ENCODE measurements at regions not wholly inside any gene's neighbourhood (a gene's known extent, or its start where the extent isn't known, plus 50 kb on each side); places are given as distances from the start of the nearest gene placed in this dataset.

DNA sequence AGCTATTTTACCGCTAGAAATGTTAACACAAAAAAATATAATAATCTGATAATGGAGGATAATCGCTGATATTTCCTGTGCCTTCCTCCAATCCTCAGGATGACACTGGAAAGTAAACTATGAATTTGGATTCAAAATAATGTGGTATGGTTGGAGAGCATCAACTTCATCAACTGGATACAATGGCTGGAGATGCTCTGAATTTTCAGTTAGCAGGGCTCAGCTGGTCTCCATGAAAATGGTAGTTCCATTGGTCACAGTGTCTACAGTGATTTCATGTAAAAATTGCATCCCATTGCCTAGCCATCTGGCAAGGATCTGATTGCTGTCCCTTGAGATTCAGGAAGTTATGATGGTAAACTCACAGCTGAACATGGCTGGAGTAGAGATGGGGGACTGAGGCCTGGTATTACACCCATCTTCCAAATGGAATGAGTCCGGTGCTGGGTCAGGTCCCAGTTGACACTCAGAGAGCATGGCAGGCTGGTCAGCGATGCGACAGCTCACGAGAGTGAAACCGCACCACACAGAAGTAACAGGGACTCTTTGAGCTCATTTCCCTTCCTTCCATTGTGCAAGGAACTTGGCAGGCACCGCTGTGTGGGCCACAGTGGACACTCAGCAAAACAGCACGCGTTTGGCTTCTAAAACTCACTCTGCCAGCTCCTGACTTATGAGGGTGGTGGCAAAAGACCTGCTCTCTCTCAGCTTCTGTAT lies 142.4 kb upstream of the TNFAIP3 start:
- intact Hi-C loops (cut with DNase I; ENCODE audit: low total_unique reads) = no loop called here
- WGBS, 2 donors = 95 to 96% methylated on average over 5 to 10 of the region's 10 CpGs
- Histone ChIP-seq H3K36me3 (ENCODE audit: low read depth, missing control alignments) (no peaks in the 10 kb centered on the region), H3K4me3 (no peak overlapping the region), H3K27ac (no peak overlapping the region), H3K4me1 (peaks cover 16% of the 10 kb centered on the region), H3K9me3 (no peaks in the 10 kb centered on the region), H3K27me3 (no peaks in the 10 kb centered on the region)
- no peak for DNase-seq
- TF ChIP-seq CTCF (IDR thresholded peaks at IDR 0.05) = no peak
- no peak for TF ChIP-seq POLR2A (IDR thresholded peaks at IDR 0.05)

DNA sequence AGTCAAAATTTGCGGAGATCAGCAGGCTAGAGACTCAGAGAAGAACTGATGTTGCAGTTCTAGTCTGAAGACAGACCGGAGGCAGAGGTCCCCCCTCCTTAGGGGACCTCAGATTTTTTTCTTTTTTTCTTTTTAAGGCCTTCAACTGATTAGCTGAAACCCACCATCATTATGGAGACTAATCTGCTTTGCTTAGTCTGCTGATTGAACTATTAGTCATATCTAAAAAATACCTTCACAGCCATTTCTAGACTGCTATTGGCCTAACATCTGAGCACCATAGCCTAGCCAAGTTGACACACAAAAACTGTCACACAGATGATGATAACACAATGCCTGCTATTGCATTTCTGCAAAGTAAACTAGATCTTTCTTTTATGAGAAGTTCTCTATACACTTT lies 141.1 kb upstream of the TNFAIP3 start:
- TF ChIP-seq POLR2A (IDR thresholded peaks at IDR 0.05) (no peak), CTCF (IDR thresholded peaks at IDR 0.05) (no peak)
- intact Hi-C loops (cut with DNase I; ENCODE audit: low total_unique reads) = no loop called here
- no peak for DNase-seq
- peaks cover 16% of the 10 kb centered on the region for H3K4me1 ChIP-seq
- WGBS, 2 donors = 96 to 97% methylated on average over 2 of the region's 2 CpGs
- no peak overlapping the region for H3K4me3 ChIP-seq
- H3K36me3 ChIP-seq (ENCODE audit: low read depth, missing control alignments) = no peaks in the 10 kb centered on the region
- H3K9me3 ChIP-seq = no peaks in the 10 kb centered on the region
- H3K27ac ChIP-seq = no peak overlapping the region
- H3K27me3 ChIP-seq = no peaks in the 10 kb centered on the region

- no peaks in the 10 kb centered on the region for H3K36me3 ChIP-seq (ENCODE audit: low read depth, missing control alignments)
- DNase-seq = no peak
- H3K9me3 ChIP-seq = no peaks in the 10 kb centered on the region
- peaks cover 16% of the 10 kb centered on the region for H3K4me1 ChIP-seq
- H3K4me3 ChIP-seq = no peak overlapping the region
- no peak for TF ChIP-seq CTCF (IDR thresholded peaks at IDR 0.05)
- TF ChIP-seq POLR2A (IDR thresholded peaks at IDR 0.05) = no peak
- H3K27me3 ChIP-seq = no peaks in the 10 kb centered on the region
- WGBS, 2 donors = 100% methylated on average over 1 of the region's 1 CpG
- intact Hi-C loops (cut with DNase I; ENCODE audit: low total_unique reads) = no loop called here
- no peak overlapping the region for H3K27ac ChIP-seq
Measured at GRCh38 chr6:137726582-137726981, 140.5 kb upstream of the TNFAIP3 start.

- Histone ChIP-seq H3K27me3 (no peaks in the 10 kb centered on the region), H3K36me3 (ENCODE audit: low read depth, missing control alignments) (no peaks in the 10 kb centered on the region), H3K27ac (no peak overlapping the region), H3K4me3 (no peak overlapping the region), H3K9me3 (no peaks in the 10 kb centered on the region), H3K4me1 (peaks cover 16% of the 10 kb centered on the region)
- DNase-seq = no peak
- 84 to 96% methylated on average over 4 of the region's 4 CpGs for WGBS, 2 donors
- intact Hi-C loops (cut with DNase I; ENCODE audit: low total_unique reads) = no loop called here
- TF ChIP-seq POLR2A (IDR thresholded peaks at IDR 0.05) = no peak
- no peak for TF ChIP-seq CTCF (IDR thresholded peaks at IDR 0.05)
Measured at GRCh38 chr6:137727216-137727765, 139.8 kb upstream of the TNFAIP3 start.
